CD8-positive, alpha-beta memory T cell (primary cell): ENCODE measurements at regions not wholly inside any gene's neighbourhood (a gene's known extent, or its start where the extent isn't known, plus 50 kb on each side); places are given as distances from the start of the nearest gene placed in this dataset.
"Not testable (repeated sequence)": the region's sequence is repeated elsewhere in the genome, so short reads cannot be mapped to it uniquely, and the experiment has no call there.

Experiments
- CTCF ChIA-PET: fragments of 350-600 bp; sonication (Branson Sonifier 250); formaldehyde crosslinking; loops from one replicate; lab custom pipeline; 2021; ENCODE audit warnings: antibody characterized with exemption; lab: Charles Lee
- POLR2A ChIA-PET: fragments of 350-600 bp; sonication (Branson Sonifier 250); formaldehyde crosslinking; loops from one replicate; lab custom pipeline; 2021; ENCODE audit warnings: antibody characterized with exemption; lab: Charles Lee
- DNase-seq, 5 donors: peaks; one replicate each; pipeline versions ENCODE4 v3.0.0 to v3.0.0-alpha.2; 2020 to 2022; ENCODE audit warnings: mixed read lengths in 1 of 5
- H3K27ac ChIP-seq: one replicate; pipeline ENCODE4 v1.7.0; 2013; ENCODE audit warnings: low read depth, mild to moderate bottlenecking, low read length, moderate library complexity
- H3K27me3 ChIP-seq: 2 replicates; pipeline ENCODE4 v1.7.0; 2013; ENCODE audit warnings: low read length, mild to moderate bottlenecking; ENCODE audit not compliant: insufficient read depth, poor library complexity, severe bottlenecking
- H3K36me3 ChIP-seq: 2 replicates; pipeline ENCODE4 v1.7.0; 2013; ENCODE audit warnings: mild to moderate bottlenecking, low read length, moderate library complexity; ENCODE audit not compliant: insufficient read depth
- H3K4me1 ChIP-seq: 2 replicates; pipeline ENCODE4 v1.7.0; 2013; ENCODE audit warnings: mild to moderate bottlenecking, low read length, moderate library complexity; ENCODE audit not compliant: insufficient read depth
- H3K4me3 ChIP-seq: 2 replicates; pipeline ENCODE4 v1.7.0; 2013; ENCODE audit warnings: mild to moderate bottlenecking, low read length
- H3K9me3 ChIP-seq: 2 replicates; pipeline ENCODE4 v1.7.0; 2013; ENCODE audit warnings: mild to moderate bottlenecking, low read length
- H3K27ac Mint-ChIP-seq, 8 donors: one replicate each; pipeline ENCODE4 v1.8.0; 2020 to 2021; ENCODE audit warnings: mixed read lengths in 8 of 8, mild to moderate bottlenecking in 6 of 8, inconsistent platforms in 3 of 8, moderate library complexity in 3 of 8
- H3K27me3 Mint-ChIP-seq, 2 donors: one replicate each; pipeline ENCODE4 v1.8.0; 2020 to 2021; ENCODE audit warnings: mixed read lengths in 2 of 2, mild to moderate bottlenecking in 1 of 2, moderate library complexity in 1 of 2
- H3K36me3 Mint-ChIP-seq, 3 donors: one replicate each; pipeline ENCODE4 v1.8.0; 2020 to 2021; ENCODE audit warnings: mixed read lengths in 3 of 3, inconsistent platforms in 1 of 3, mild to moderate bottlenecking in 1 of 3
- H3K4me1 Mint-ChIP-seq, 3 donors: one replicate each; pipeline ENCODE4 v1.8.0; 2020 to 2021; ENCODE audit warnings: mixed read lengths in 3 of 3, inconsistent platforms in 1 of 3, mild to moderate bottlenecking in 1 of 3
- H3K4me3 Mint-ChIP-seq, 7 donors: one replicate each; pipeline ENCODE4 v1.8.0; 2020 to 2021; ENCODE audit warnings: mixed read lengths in 7 of 7, mild to moderate bottlenecking in 6 of 7, moderate library complexity in 4 of 7, inconsistent platforms in 2 of 7
- H3K9me3 Mint-ChIP-seq, 5 donors: one replicate each; pipeline ENCODE4 v1.8.0; 2020 to 2022; ENCODE audit warnings: mixed read lengths in 5 of 5, mild to moderate bottlenecking in 3 of 5, moderate library complexity in 2 of 5, inconsistent platforms in 1 of 5

- H3K27me3 ChIP-seq = no peaks in the 10 kb centered on the region
- POLR2A ChIA-PET = no interaction called here
- H3K36me3 Mint-ChIP-seq = no peaks in the 10 kb centered on the region
- H3K4me3 Mint-ChIP-seq = no peak overlapping the region
- H3K4me1 Mint-ChIP-seq = no peaks in the 10 kb centered on the region
- no peak overlapping the region for H3K27ac ChIP-seq
- no peaks in the 10 kb centered on the region for H3K36me3 ChIP-seq
- no peaks in the 10 kb centered on the region for H3K9me3 ChIP-seq
- CTCF ChIA-PET = no interaction called here
- H3K27ac Mint-ChIP-seq = no peak overlapping the region
- no peaks in the 10 kb centered on the region for H3K4me1 ChIP-seq
- H3K4me3 ChIP-seq = no peak overlapping the region
- H3K9me3 Mint-ChIP-seq = peaks cover 0 to 3% (median 0%) of the 10 kb centered on the region in 5 donors
- no peak for DNase-seq
- no peaks in the 10 kb centered on the region for H3K27me3 Mint-ChIP-seq
These were observed 424.0 kb downstream of the NR4A2 start for GRCh38 chr2:155908567-155908966.

GRCh38 chr2:155907211-155907610 is 425.3 kb downstream of the NR4A2 start:
- no peak for DNase-seq
- Mint-ChIP-seq H3K27ac (no peak overlapping the region), H3K4me3 (no peak overlapping the region), H3K36me3 (no peaks in the 10 kb centered on the region), H3K4me1 (no peaks in the 10 kb centered on the region), H3K9me3 (peaks cover 0 to 3% (median 0%) of the 10 kb centered on the region in 5 donors), H3K27me3 (no peaks in the 10 kb centered on the region)
- no peaks in the 10 kb centered on the region for H3K9me3 ChIP-seq
- H3K36me3 ChIP-seq = no peaks in the 10 kb centered on the region
- H3K4me1 ChIP-seq = no peaks in the 10 kb centered on the region
- ChIA-PET CTCF (no interaction called here), POLR2A (no interaction called here)
- no peak overlapping the region for H3K4me3 ChIP-seq
- H3K27ac ChIP-seq = no peak overlapping the region
- no peaks in the 10 kb centered on the region for H3K27me3 ChIP-seq

- no peaks in the 10 kb centered on the region for H3K4me1 Mint-ChIP-seq
- H3K4me3 ChIP-seq = no peak overlapping the region
- H3K36me3 ChIP-seq = no peaks in the 10 kb centered on the region
- ChIA-PET CTCF (no interaction called here), POLR2A (no interaction called here)
- no peak overlapping the region for H3K27ac ChIP-seq
- no peak overlapping the region for H3K27ac Mint-ChIP-seq
- H3K4me3 Mint-ChIP-seq = no peak overlapping the region
- no peaks in the 10 kb centered on the region for H3K27me3 ChIP-seq
- H3K27me3 Mint-ChIP-seq = no peaks in the 10 kb centered on the region
- no peak for DNase-seq
- no peaks in the 10 kb centered on the region for H3K36me3 Mint-ChIP-seq
- no peaks in the 10 kb centered on the region for H3K4me1 ChIP-seq
- H3K9me3 Mint-ChIP-seq = peaks cover 0 to 3% (median 0%) of the 10 kb centered on the region in 5 donors
- no peaks in the 10 kb centered on the region for H3K9me3 ChIP-seq
These were observed 426.9 kb downstream of the NR4A2 start for GRCh38 chr2:155905657-155906056.

- Histone ChIP-seq H3K36me3 (no peaks in the 10 kb centered on the region), H3K27ac (no peak overlapping the region), H3K4me1 (no peaks in the 10 kb centered on the region), H3K27me3 (no peaks in the 10 kb centered on the region), H3K9me3 (no peaks in the 10 kb centered on the region), H3K4me3 (no peak overlapping the region)
- POLR2A ChIA-PET = no interaction called here
- Mint-ChIP-seq H3K27ac (no peak overlapping the region), H3K36me3 (no peaks in the 10 kb centered on the region), H3K4me1 (no peaks in the 10 kb centered on the region), H3K9me3 (peaks cover 0 to 3% (median 0%) of the 10 kb centered on the region in 5 donors), H3K27me3 (no peaks in the 10 kb centered on the region), H3K4me3 (no peak overlapping the region)
- CTCF ChIA-PET = no interaction called here
- no peak for DNase-seq
These were observed 427.8 kb downstream of the NR4A2 start for GRCh38 chr2:155904720-155905119.

- no peaks in the 10 kb centered on the region for H3K9me3 ChIP-seq
- H3K9me3 Mint-ChIP-seq = peaks cover 0 to 3% (median 0%) of the 10 kb centered on the region in 5 donors
- no peaks in the 10 kb centered on the region for H3K36me3 ChIP-seq
- DNase-seq = no peak
- no peak overlapping the region for H3K27ac ChIP-seq
- H3K27me3 Mint-ChIP-seq = no peaks in the 10 kb centered on the region
- no peak overlapping the region for H3K27ac Mint-ChIP-seq
- H3K4me1 Mint-ChIP-seq = no peaks in the 10 kb centered on the region
- POLR2A ChIA-PET = no interaction called here
- no peaks in the 10 kb centered on the region for H3K4me1 ChIP-seq
- H3K4me3 Mint-ChIP-seq = no peak overlapping the region
- H3K27me3 ChIP-seq = no peaks in the 10 kb centered on the region
- H3K4me3 ChIP-seq = no peak overlapping the region
- CTCF ChIA-PET = no interaction called here
- H3K36me3 Mint-ChIP-seq = no peaks in the 10 kb centered on the region
These were observed 429.9 kb downstream of the NR4A2 start for GRCh38 chr2:155902635-155903034.

GRCh38 chr2:155895016-155895415 is 437.5 kb downstream of the NR4A2 start:
- H3K4me1 ChIP-seq = no peaks in the 10 kb centered on the region
- Mint-ChIP-seq H3K27me3 (no peaks in the 10 kb centered on the region), H3K36me3 (no peaks in the 10 kb centered on the region), H3K27ac (no peak overlapping the region), H3K4me1 (no peaks in the 10 kb centered on the region), H3K9me3 (peaks cover 0 to 6% (median 2%) of the 10 kb centered on the region in 5 donors), H3K4me3 (no peak overlapping the region)
- ChIA-PET CTCF (no interaction called here), POLR2A (no interaction called here)
- no peaks in the 10 kb centered on the region for H3K27me3 ChIP-seq
- no peak overlapping the region for H3K4me3 ChIP-seq
- H3K9me3 ChIP-seq = no peaks in the 10 kb centered on the region
- no peak overlapping the region for H3K27ac ChIP-seq
- no peak for DNase-seq
- no peaks in the 10 kb centered on the region for H3K36me3 ChIP-seq

GRCh38 chr2:155880382-155880781 is 452.1 kb downstream of the NR4A2 start:
- CTCF ChIA-PET, H3K9me3 ChIP-seq, H3K27ac Mint-ChIP-seq, H3K4me1 Mint-ChIP-seq, H3K4me3 Mint-ChIP-seq, H3K27me3 ChIP-seq, DNase-seq, POLR2A ChIA-PET, H3K27ac ChIP-seq, H3K36me3 ChIP-seq, H3K4me3 ChIP-seq, H3K4me1 ChIP-seq, H3K27me3 Mint-ChIP-seq, H3K36me3 Mint-ChIP-seq: not testable (repeated sequence)
- peaks cover 21 to 37% (median 22%) of the 10 kb centered on the region in 5 donors for H3K9me3 Mint-ChIP-seq

- H3K4me3 Mint-ChIP-seq, H3K27me3 ChIP-seq, CTCF ChIA-PET, H3K4me1 ChIP-seq, POLR2A ChIA-PET, H3K4me1 Mint-ChIP-seq, DNase-seq, H3K27me3 Mint-ChIP-seq, H3K27ac Mint-ChIP-seq, H3K9me3 ChIP-seq, H3K4me3 ChIP-seq, H3K36me3 Mint-ChIP-seq, H3K36me3 ChIP-seq, H3K27ac ChIP-seq: not testable (repeated sequence)
- H3K9me3 Mint-ChIP-seq = peaks cover 19 to 37% (median 22%) of the 10 kb centered on the region in 5 donors
These were observed 452.6 kb downstream of the NR4A2 start for GRCh38 chr2:155879900-155880299.

GRCh38 chr2:155872396-155872795 is 460.1 kb downstream of the NR4A2 start:
- ChIA-PET POLR2A (no interaction called here), CTCF (no interaction called here)
- H3K4me1 ChIP-seq = no peaks in the 10 kb centered on the region
- Mint-ChIP-seq H3K36me3 (no peaks in the 10 kb centered on the region), H3K9me3 (peaks cover 7 to 20% (median 18%) of the 10 kb centered on the region in 5 donors), H3K4me1 (no peaks in the 10 kb centered on the region), H3K27me3 (no peaks in the 10 kb centered on the region), H3K27ac (no peak overlapping the region), H3K4me3 (no peak overlapping the region)
- H3K4me3 ChIP-seq = no peak overlapping the region
- no peak for DNase-seq
- no peaks in the 10 kb centered on the region for H3K9me3 ChIP-seq
- no peaks in the 10 kb centered on the region for H3K27me3 ChIP-seq
- H3K27ac ChIP-seq = no peak overlapping the region
- H3K36me3 ChIP-seq = no peaks in the 10 kb centered on the region
